GM23338 (cell line): ENCODE measurements at regions not wholly inside any gene's neighbourhood (a gene's known extent, or its start where the extent isn't known, plus 50 kb on each side); places are given as distances from the start of the nearest gene placed in this dataset.
A peak's percentile ranks its signal among the peaks of the same experiment; 100 is the strongest.

ENCODE experiments used
- CREB1 ChIP-seq: fragments of 250-450 bp; sonication (Bioruptor Pico); IDR thresholded peaks from 2 replicates; pipeline ENCODE4 v1.5.0; 2020; ENCODE audit warnings: low read depth, mild to moderate bottlenecking, moderate library complexity
- CTCF ChIP-seq, 2 experiments: fragments of 200-600 bp in 1 of 2; sonication (generic) in 1 of 2; conservative IDR thresholded peaks; 2 replicates each; pipeline versions ENCODE4 v1.5.1 to v1.6.1; 2016 to 2017; ENCODE audit warnings: antibody characterized with exemption in 2 of 2, low read depth in 2 of 2, mild to moderate bottlenecking in 2 of 2, moderate library complexity in 1 of 2
- EZH2 ChIP-seq: fragments of 200-600 bp; sonication (generic); IDR thresholded peaks from one replicate; pipeline ENCODE4 v1.8.0; 2017; ENCODE audit warnings: antibody characterized with exemption, mild to moderate bottlenecking, low read depth; ENCODE audit not compliant: unreplicated experiment
- EZH2phosphoT487 ChIP-seq: fragments of 200-600 bp; sonication (generic); IDR thresholded peaks from one replicate; pipeline ENCODE4 v1.8.1; 2018; ENCODE audit warnings: antibody characterized with exemption; ENCODE audit not compliant: unreplicated experiment
- JUNB ChIP-seq: IDR thresholded peaks from one replicate; pipeline ENCODE4 v1.6.1; 2016; ENCODE audit warnings: antibody characterized with exemption; ENCODE audit not compliant: unreplicated experiment
- NANOG ChIP-seq: IDR thresholded peaks from 2 replicates; pipeline ENCODE4 v1.6.1; 2016; ENCODE audit warnings: antibody characterized with exemption, borderline replicate concordance
- POLR2AphosphoS5 ChIP-seq: IDR thresholded peaks from 2 replicates; pipeline ENCODE4 v1.6.1; 2016; ENCODE audit warnings: antibody characterized with exemption, low read depth
- STAT1 ChIP-seq: IDR thresholded peaks from one replicate; pipeline ENCODE4 v1.6.1; 2016; ENCODE audit warnings: antibody characterized with exemption; ENCODE audit not compliant: unreplicated experiment
- TF ChIP-seq, protein P1 (sequence below): IDR thresholded peaks from one replicate; pipeline ENCODE4 v1.6.1; 2018; ENCODE audit warnings: antibody characterized with exemption; ENCODE audit not compliant: unreplicated experiment
- TF ChIP-seq, protein P2 (sequence below): IDR thresholded peaks from 2 replicates; pipeline ENCODE4 v1.6.1; 2016; ENCODE audit warnings: antibody characterized with exemption

GRCh38 chr11:106231591-106231990 lies 154.1 kb downstream of the AASDHPPT start:
- TF ChIP-seq EZH2 (no peak), CTCF (conservative IDR thresholded peaks at IDR 0.05; ENCODE audit: low read depth in 2 of 2) (peak in 1 of 2 experiments; percentile 24; a peak in 2 of 4 replicates), POLR2AphosphoS5 (no peak), EZH2phosphoT487 (no peak), JUNB (no peak), CREB1 (CRISPR knock-in tag) (no peak), NANOG (no peak), STAT1 (no peak)
- TF ChIP-seq, protein P1, sequence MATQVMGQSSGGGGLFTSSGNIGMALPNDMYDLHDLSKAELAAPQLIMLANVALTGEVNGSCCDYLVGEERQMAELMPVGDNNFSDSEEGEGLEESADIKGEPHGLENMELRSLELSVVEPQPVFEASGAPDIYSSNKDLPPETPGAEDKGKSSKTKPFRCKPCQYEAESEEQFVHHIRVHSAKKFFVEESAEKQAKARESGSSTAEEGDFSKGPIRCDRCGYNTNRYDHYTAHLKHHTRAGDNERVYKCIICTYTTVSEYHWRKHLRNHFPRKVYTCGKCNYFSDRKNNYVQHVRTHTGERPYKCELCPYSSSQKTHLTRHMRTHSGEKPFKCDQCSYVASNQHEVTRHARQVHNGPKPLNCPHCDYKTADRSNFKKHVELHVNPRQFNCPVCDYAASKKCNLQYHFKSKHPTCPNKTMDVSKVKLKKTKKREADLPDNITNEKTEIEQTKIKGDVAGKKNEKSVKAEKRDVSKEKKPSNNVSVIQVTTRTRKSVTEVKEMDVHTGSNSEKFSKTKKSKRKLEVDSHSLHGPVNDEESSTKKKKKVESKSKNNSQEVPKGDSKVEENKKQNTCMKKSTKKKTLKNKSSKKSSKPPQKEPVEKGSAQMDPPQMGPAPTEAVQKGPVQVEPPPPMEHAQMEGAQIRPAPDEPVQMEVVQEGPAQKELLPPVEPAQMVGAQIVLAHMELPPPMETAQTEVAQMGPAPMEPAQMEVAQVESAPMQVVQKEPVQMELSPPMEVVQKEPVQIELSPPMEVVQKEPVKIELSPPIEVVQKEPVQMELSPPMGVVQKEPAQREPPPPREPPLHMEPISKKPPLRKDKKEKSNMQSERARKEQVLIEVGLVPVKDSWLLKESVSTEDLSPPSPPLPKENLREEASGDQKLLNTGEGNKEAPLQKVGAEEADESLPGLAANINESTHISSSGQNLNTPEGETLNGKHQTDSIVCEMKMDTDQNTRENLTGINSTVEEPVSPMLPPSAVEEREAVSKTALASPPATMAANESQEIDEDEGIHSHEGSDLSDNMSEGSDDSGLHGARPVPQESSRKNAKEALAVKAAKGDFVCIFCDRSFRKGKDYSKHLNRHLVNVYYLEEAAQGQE: no peak
- TF ChIP-seq, protein P2, sequence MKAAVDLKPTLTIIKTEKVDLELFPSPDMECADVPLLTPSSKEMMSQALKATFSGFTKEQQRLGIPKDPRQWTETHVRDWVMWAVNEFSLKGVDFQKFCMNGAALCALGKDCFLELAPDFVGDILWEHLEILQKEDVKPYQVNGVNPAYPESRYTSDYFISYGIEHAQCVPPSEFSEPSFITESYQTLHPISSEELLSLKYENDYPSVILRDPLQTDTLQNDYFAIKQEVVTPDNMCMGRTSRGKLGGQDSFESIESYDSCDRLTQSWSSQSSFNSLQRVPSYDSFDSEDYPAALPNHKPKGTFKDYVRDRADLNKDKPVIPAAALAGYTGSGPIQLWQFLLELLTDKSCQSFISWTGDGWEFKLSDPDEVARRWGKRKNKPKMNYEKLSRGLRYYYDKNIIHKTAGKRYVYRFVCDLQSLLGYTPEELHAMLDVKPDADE: no peak
